ENCODE measurements at regions not wholly inside any gene's neighbourhood (a gene's known extent, or its start where the extent isn't known, plus 50 kb on each side); places are given as distances from the start of the nearest gene placed in this dataset.

- TF ChIP-seq CTCF (conservative IDR thresholded peaks at IDR 0.05; ENCODE audit: low read length), result no peak
- no peak for TF ChIP-seq EZH2phosphoT487 (IDR thresholded peaks at IDR 0.05; ENCODE audit: borderline replicate concordance)
Measured at GRCh38 chr9:27848315-27848714, 275.0 kb upstream of the C9orf72 start.

All from Loucy (cell line).